HUES64 (cell line): ENCODE measurements at regions not wholly inside any gene's neighbourhood (a gene's known extent, or its start where the extent isn't known, plus 50 kb on each side); places are given as distances from the start of the nearest gene placed in this dataset.

Experiments used
- H3K27ac ChIP-seq: 2 replicates; pipeline ENCODE4 v1.7.0; 2013; ENCODE audit warnings: low read depth, low read length, inconsistent platforms
- H3K27me3 ChIP-seq: 2 replicates; pipeline ENCODE4 v1.6.1; 2013; ENCODE audit warnings: mild to moderate bottlenecking, low read length; ENCODE audit not compliant: insufficient read depth
- H3K36me3 ChIP-seq: 2 replicates; pipeline ENCODE4 v1.6.1; 2013; ENCODE audit warnings: mild to moderate bottlenecking, low read length; ENCODE audit not compliant: insufficient read depth
- H3K4me1 ChIP-seq: 2 replicates; pipeline ENCODE4 v1.6.1; 2013; ENCODE audit warnings: mild to moderate bottlenecking, low read length, moderate library complexity; ENCODE audit not compliant: insufficient read depth
- H3K4me3 ChIP-seq: 2 replicates; pipeline ENCODE4 v1.5.1; 2013; ENCODE audit warnings: mild to moderate bottlenecking, low read length, moderate library complexity
- H3K9ac ChIP-seq: 2 replicates; pipeline ENCODE4 v1.6.1; 2013; ENCODE audit warnings: mild to moderate bottlenecking, low read depth, low read length
- H3K9me3 ChIP-seq: 2 replicates; pipeline ENCODE4 v1.6.1; 2013; ENCODE audit warnings: low read depth, low read length; ENCODE audit not compliant: insufficient read depth
- WGBS: fragments of 150-250, 120-280 bp; methylation state at CpG from one replicate; pipeline ENCODE4 v1.1.7; 2013; ENCODE audit warnings: missing lambda C conversion rate; 5-methylcytosine and 5-hydroxymethylcytosine counted together

GRCh38 chr9:86708918-86709835, 238.1 kb downstream of the GAS1 start:
- Histone ChIP-seq H3K27me3 (no peaks in the 10 kb centered on the region), H3K27ac (no peak overlapping the region), H3K4me3 (no peak overlapping the region), H3K36me3 (no peaks in the 10 kb centered on the region), H3K9me3 (no peaks in the 10 kb centered on the region), H3K9ac (no peak overlapping the region), H3K4me1 (no peaks in the 10 kb centered on the region)
- 86% methylated on average over 9 of the region's 9 CpGs for WGBS

DNA sequence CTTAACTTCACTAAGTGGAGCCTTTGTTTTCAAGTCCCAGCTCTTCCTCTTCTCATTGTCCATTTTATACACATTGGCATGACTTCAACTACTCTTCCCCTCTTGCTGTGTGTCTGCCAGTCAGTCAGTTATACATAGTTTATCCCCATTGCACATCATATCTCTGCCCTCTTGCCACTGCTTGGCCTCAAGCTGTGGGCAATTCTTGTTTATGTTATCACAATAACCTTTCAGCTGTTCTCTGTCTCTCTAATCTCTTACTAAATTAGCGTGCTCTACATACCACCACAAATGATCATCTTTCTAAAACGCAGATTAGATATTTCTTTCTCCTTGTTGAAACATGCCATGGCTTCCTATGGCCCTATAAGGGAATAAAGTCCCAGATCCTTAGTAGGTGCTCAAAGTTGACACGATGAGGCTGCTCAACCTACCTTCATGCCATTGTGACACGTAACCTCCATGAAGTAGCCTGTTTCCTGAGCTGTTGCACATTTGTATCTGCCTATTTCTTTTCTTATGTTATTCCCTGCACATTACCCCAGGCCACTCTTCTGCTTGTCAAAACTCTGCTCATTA, 239.3 kb downstream of the GAS1 start:
- Histone ChIP-seq H3K9ac (no peak overlapping the region), H3K36me3 (no peaks in the 10 kb centered on the region), H3K27me3 (no peaks in the 10 kb centered on the region), H3K4me1 (no peaks in the 10 kb centered on the region), H3K27ac (no peak overlapping the region), H3K4me3 (no peak overlapping the region), H3K9me3 (no peaks in the 10 kb centered on the region)
- 92% methylated on average over 4 of the region's 4 CpGs for WGBS

DNA sequence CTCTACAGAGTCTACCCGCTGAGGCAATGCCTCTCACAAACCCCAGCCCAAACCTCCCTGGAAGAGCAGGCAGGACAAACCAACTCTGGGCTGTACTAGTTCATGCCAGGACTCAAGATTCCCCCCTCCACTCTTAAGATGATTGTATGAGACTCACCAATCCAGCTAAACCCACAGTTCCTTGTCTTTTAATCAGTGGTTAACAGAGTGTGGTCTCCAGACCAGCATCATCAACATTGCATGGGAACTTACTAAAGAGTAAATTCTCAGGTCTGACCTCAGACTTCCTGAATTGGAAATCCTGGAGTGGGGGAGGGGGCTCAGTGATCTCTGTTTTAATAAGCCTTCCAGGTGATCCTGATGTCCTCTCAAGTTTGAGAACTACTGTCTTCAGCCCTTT, 240.9 kb downstream of the GAS1 start:
- WGBS, result 100% methylated on average over 1 of the region's 1 CpG
- Histone ChIP-seq H3K27me3 (no peaks in the 10 kb centered on the region), H3K27ac (no peak overlapping the region), H3K36me3 (no peaks in the 10 kb centered on the region), H3K4me3 (no peak overlapping the region), H3K9me3 (no peaks in the 10 kb centered on the region), H3K9ac (no peak overlapping the region), H3K4me1 (no peaks in the 10 kb centered on the region)

GRCh38 chr9:86705490-86705889, 241.8 kb downstream of the GAS1 start:
- Histone ChIP-seq H3K4me3 (no peak overlapping the region), H3K36me3 (no peaks in the 10 kb centered on the region), H3K27me3 (no peaks in the 10 kb centered on the region), H3K27ac (no peak overlapping the region), H3K4me1 (no peaks in the 10 kb centered on the region), H3K9me3 (no peaks in the 10 kb centered on the region), H3K9ac (no peak overlapping the region)
- WGBS, result 96% methylated on average over 5 of the region's 5 CpGs

DNA sequence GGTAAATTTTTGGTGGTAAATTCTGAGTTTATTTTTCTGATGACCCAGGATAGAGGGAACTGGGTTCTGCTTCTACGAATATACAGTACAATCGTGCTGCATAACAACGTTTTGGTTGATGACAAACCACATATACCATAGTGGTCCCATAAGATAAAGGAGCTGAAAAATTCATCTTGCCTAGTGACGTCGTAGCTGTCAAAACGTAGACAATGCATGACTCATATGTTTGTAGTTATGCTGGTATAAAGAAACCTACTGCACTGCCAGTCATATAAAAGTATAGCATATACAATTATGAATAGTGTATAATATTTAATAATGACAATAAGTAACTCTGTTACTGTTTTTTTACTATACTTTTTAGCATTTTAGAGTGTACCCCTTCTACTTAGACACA, 244.0 kb downstream of the GAS1 start:
- no peaks in the 10 kb centered on the region for H3K9me3 ChIP-seq
- H3K4me3 ChIP-seq, result no peak overlapping the region
- no peaks in the 10 kb centered on the region for H3K27me3 ChIP-seq
- no peak overlapping the region for H3K27ac ChIP-seq
- no peaks in the 10 kb centered on the region for H3K36me3 ChIP-seq
- WGBS, result 83% methylated on average over 6 of the region's 6 CpGs
- no peaks in the 10 kb centered on the region for H3K4me1 ChIP-seq
- H3K9ac ChIP-seq, result no peak overlapping the region

- no peak overlapping the region for H3K9ac ChIP-seq
- no peak overlapping the region for H3K27ac ChIP-seq
- no peaks in the 10 kb centered on the region for H3K36me3 ChIP-seq
- no peaks in the 10 kb centered on the region for H3K4me1 ChIP-seq
- H3K27me3 ChIP-seq, result no peaks in the 10 kb centered on the region
- no peaks in the 10 kb centered on the region for H3K9me3 ChIP-seq
- no peak overlapping the region for H3K4me3 ChIP-seq
- 94% methylated on average over 8 of the region's 8 CpGs for WGBS
Measured at GRCh38 chr9:86700629-86701028, 246.7 kb downstream of the GAS1 start.

DNA sequence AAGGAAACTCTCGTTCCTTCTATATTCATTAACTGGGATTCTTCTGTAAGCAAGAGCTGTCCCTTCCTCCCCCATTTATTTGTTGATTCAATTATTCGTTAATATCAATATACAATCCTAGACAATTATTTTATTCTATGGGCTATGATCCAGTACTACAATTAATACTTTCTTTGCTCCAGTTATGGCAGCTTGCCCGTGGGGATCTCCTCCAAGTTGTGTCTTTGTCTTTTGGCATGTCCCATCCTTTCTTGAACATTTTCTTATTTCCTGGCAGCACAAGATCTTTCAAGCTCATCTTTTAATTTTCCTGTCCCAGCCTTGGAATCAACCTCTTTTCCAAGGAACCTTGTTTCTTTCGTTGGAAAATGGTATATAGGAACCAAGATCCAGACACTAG, 249.3 kb downstream of the GAS1 start:
- no peaks in the 10 kb centered on the region for H3K4me1 ChIP-seq
- H3K9me3 ChIP-seq, result no peaks in the 10 kb centered on the region
- no peaks in the 10 kb centered on the region for H3K27me3 ChIP-seq
- no peaks in the 10 kb centered on the region for H3K36me3 ChIP-seq
- H3K27ac ChIP-seq, result no peak overlapping the region
- 95% methylated on average over 4 of the region's 4 CpGs for WGBS
- H3K9ac ChIP-seq, result no peak overlapping the region
- no peak overlapping the region for H3K4me3 ChIP-seq

GRCh38 chr9:86697213-86697612, 250.1 kb downstream of the GAS1 start:
- Histone ChIP-seq H3K9me3 (peaks cover 2% of the 10 kb centered on the region; the same call in 1 of the 2 replicates), H3K4me1 (no peaks in the 10 kb centered on the region), H3K36me3 (no peaks in the 10 kb centered on the region), H3K27me3 (no peaks in the 10 kb centered on the region), H3K4me3 (no peak overlapping the region), H3K9ac (no peak overlapping the region), H3K27ac (no peak overlapping the region)
- 92% methylated on average over 1 of the region's 1 CpG for WGBS

DNA sequence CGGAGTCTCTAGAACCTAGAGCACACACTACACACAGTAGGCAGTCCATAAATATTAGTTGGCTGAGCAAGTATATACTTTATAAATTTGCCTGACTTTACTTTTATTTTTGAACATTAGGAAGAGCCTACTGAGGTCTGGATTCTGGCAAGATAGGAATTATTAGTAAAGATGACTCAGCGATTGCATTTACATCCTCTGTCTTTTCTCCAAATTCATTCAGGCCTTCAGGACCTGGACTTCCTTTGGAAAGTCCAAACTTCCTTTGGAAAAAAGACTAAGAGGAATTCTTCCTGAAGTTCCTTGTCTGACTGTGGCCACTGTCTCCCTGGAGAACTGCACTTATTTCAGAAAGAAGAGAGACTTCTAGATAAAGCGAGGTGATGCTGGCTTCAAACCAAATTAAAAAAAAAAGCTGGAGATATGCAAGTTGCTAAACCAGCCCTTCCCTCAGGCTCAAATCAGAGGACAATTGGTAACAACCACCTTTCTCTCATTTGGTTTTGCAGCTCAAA, 251.3 kb downstream of the GAS1 start:
- Histone ChIP-seq H3K9me3 (peaks cover 2% of the 10 kb centered on the region; the same call in 1 of the 2 replicates), H3K4me3 (no peak overlapping the region), H3K27ac (no peak overlapping the region), H3K27me3 (no peaks in the 10 kb centered on the region), H3K36me3 (no peaks in the 10 kb centered on the region), H3K9ac (no peak overlapping the region), H3K4me1 (no peaks in the 10 kb centered on the region)
- WGBS, result 97% methylated on average over 2 of the region's 3 CpGs

- H3K27me3 ChIP-seq, result no peaks in the 10 kb centered on the region
- no peak overlapping the region for H3K4me3 ChIP-seq
- H3K27ac ChIP-seq, result no peak overlapping the region
- H3K36me3 ChIP-seq, result no peaks in the 10 kb centered on the region
- no peak overlapping the region for H3K9ac ChIP-seq
- peaks cover 2% of the 10 kb centered on the region; the same call in 1 of the 2 replicates for H3K9me3 ChIP-seq
- H3K4me1 ChIP-seq, result no peaks in the 10 kb centered on the region; the same call in 1 of the 2 replicates
Measured at GRCh38 chr9:86690034-86690433, 257.3 kb downstream of the GAS1 start.

DNA sequence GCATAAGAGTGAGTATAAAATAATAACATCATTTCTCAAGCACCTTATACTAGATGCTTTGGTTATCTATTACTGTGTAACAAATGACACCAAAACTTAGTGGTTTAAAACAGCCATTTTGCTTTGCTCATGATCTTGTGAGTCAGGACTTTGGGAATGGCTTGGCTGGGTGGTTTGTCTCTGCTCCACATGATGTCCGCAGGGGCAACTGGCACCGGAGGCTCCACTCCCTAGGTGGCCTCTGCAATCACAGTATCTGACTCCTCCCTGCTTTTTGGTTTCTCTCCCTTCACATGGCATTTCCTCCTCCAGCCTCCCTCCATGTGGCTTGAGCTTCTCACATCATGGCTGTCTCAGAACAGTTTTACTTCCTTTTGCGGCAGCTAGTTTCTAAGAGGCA, 259.5 kb downstream of the GAS1 start:
- no peaks in the 10 kb centered on the region; the same call in 1 of the 2 replicates for H3K4me1 ChIP-seq
- H3K9me3 ChIP-seq, result peaks cover 2% of the 10 kb centered on the region; the same call in 1 of the 2 replicates
- no peaks in the 10 kb centered on the region for H3K36me3 ChIP-seq
- 77% methylated on average over 3 of the region's 3 CpGs for WGBS
- no peak overlapping the region for H3K4me3 ChIP-seq
- no peak overlapping the region for H3K9ac ChIP-seq
- H3K27ac ChIP-seq, result no peak overlapping the region
- H3K27me3 ChIP-seq, result no peaks in the 10 kb centered on the region
